ENCODE measurements at regions not wholly inside any gene's neighbourhood (a gene's known extent, or its start where the extent isn't known, plus 50 kb on each side); places are given as distances from the start of the nearest gene placed in this dataset.

- H3K79me2 ChIP-seq (ENCODE audit: insufficient read depth, low read length), result no peaks in the 10 kb centered on the region
- no peaks in the 10 kb centered on the region for H3K4me1 Mint-ChIP-seq (ENCODE audit: low read depth, unreplicated experiment)
- FAIRE-seq, result no peak
- no peak overlapping the region for H2AFZ ChIP-seq (ENCODE audit: low read depth, low read length)
- H3K27ac Mint-ChIP-seq (ENCODE audit: unreplicated experiment), result no peak overlapping the region
- H3K27me3 Mint-ChIP-seq (ENCODE audit: low read depth, unreplicated experiment), result peaks cover 5% of the 10 kb centered on the region
- H3K27ac ChIP-seq (ENCODE audit: low read depth, low read length), result no peak overlapping the region
- H3K9me3 Mint-ChIP-seq (ENCODE audit: unreplicated experiment), result no peaks in the 10 kb centered on the region
- H3K27me3 ChIP-seq (ENCODE audit: insufficient read depth, low read length), result no peaks in the 10 kb centered on the region
- no peak overlapping the region for H3K9ac ChIP-seq (ENCODE audit: low read length)
- no peak for DNase-seq (ENCODE audit: low read depth)
- TF ChIP-seq CTCF (IDR thresholded peaks at IDR 0.05; ENCODE audit: insufficient read depth, low read depth, low read length) (no peak), EZH2 (IDR thresholded peaks at IDR 0.05; ENCODE audit: insufficient read depth, low read length) (no peak)
- no peaks in the 10 kb centered on the region for H3K36me3 ChIP-seq (ENCODE audit: insufficient read depth, low read length)
- H3K4me1 ChIP-seq (ENCODE audit: insufficient read depth, low read length), result no peaks in the 10 kb centered on the region
- no peaks in the 10 kb centered on the region for H3K36me3 Mint-ChIP-seq (ENCODE audit: low read depth, unreplicated experiment)
- H4K20me1 ChIP-seq (ENCODE audit: insufficient read depth, low read length), result no peaks in the 10 kb centered on the region
- no peak overlapping the region for H3K4me3 Mint-ChIP-seq (ENCODE audit: unreplicated experiment)
- no peak overlapping the region for H3K4me2 ChIP-seq (ENCODE audit: low read length)
- no peaks in the 10 kb centered on the region for H3K9me3 ChIP-seq (ENCODE audit: insufficient read depth, low read depth, low read length)
- no peak overlapping the region for H3K4me3 ChIP-seq (ENCODE audit: insufficient read depth, low read depth, low read length)
These were observed 329.5 kb downstream of the ICE1 start for GRCh38 chr5:5751987-5752386.

- TF ChIP-seq EZH2 (IDR thresholded peaks at IDR 0.05; ENCODE audit: insufficient read depth, low read length), result no peak
- TF ChIP-seq CTCF (IDR thresholded peaks at IDR 0.05; ENCODE audit: insufficient read depth, low read depth, low read length), result no peak
- Mint-ChIP-seq H3K4me3 (ENCODE audit: unreplicated experiment) (no peak overlapping the region), H3K36me3 (ENCODE audit: low read depth, unreplicated experiment) (no peaks in the 10 kb centered on the region), H3K4me1 (ENCODE audit: low read depth, unreplicated experiment) (no peaks in the 10 kb centered on the region), H3K9me3 (ENCODE audit: unreplicated experiment) (no peaks in the 10 kb centered on the region), H3K27me3 (ENCODE audit: low read depth, unreplicated experiment) (peaks cover 5% of the 10 kb centered on the region), H3K27ac (ENCODE audit: unreplicated experiment) (no peak overlapping the region)
- Histone ChIP-seq H3K4me3 (ENCODE audit: insufficient read depth, low read depth, low read length) (no peak overlapping the region), H3K27ac (ENCODE audit: low read depth, low read length) (no peak overlapping the region), H3K9me3 (ENCODE audit: insufficient read depth, low read depth, low read length) (no peaks in the 10 kb centered on the region), H3K27me3 (ENCODE audit: insufficient read depth, low read length) (no peaks in the 10 kb centered on the region), H3K79me2 (ENCODE audit: insufficient read depth, low read length) (no peaks in the 10 kb centered on the region), H3K36me3 (ENCODE audit: insufficient read depth, low read length) (no peaks in the 10 kb centered on the region), H4K20me1 (ENCODE audit: insufficient read depth, low read length) (no peaks in the 10 kb centered on the region), H3K4me1 (ENCODE audit: insufficient read depth, low read length) (no peaks in the 10 kb centered on the region), H2AFZ (ENCODE audit: low read depth, low read length) (no peak overlapping the region), H3K4me2 (ENCODE audit: low read length) (no peak overlapping the region), H3K9ac (ENCODE audit: low read length) (no peak overlapping the region)
- no peak for FAIRE-seq
- no peak for DNase-seq (ENCODE audit: low read depth)
These were observed 329.0 kb downstream of the ICE1 start for GRCh38 chr5:5751498-5751897.

GRCh38 chr5:5741418-5741817 lies 318.9 kb downstream of the ICE1 start:
- Histone ChIP-seq H3K27ac (ENCODE audit: low read depth, low read length) (no peak overlapping the region), H3K9ac (ENCODE audit: low read length) (no peak overlapping the region), H3K4me1 (ENCODE audit: insufficient read depth, low read length) (no peaks in the 10 kb centered on the region), H3K9me3 (ENCODE audit: insufficient read depth, low read depth, low read length) (no peaks in the 10 kb centered on the region), H2AFZ (ENCODE audit: low read depth, low read length) (no peak overlapping the region), H3K79me2 (ENCODE audit: insufficient read depth, low read length) (no peaks in the 10 kb centered on the region), H3K36me3 (ENCODE audit: insufficient read depth, low read length) (no peaks in the 10 kb centered on the region), H3K4me2 (ENCODE audit: low read length) (no peak overlapping the region), H3K27me3 (ENCODE audit: insufficient read depth, low read length) (no peaks in the 10 kb centered on the region), H3K4me3 (ENCODE audit: insufficient read depth, low read depth, low read length) (no peak overlapping the region), H4K20me1 (ENCODE audit: insufficient read depth, low read length) (no peaks in the 10 kb centered on the region)
- Mint-ChIP-seq H3K9me3 (ENCODE audit: unreplicated experiment) (peaks cover 15% of the 10 kb centered on the region), H3K27me3 (ENCODE audit: low read depth, unreplicated experiment) (no peaks in the 10 kb centered on the region), H3K27ac (ENCODE audit: unreplicated experiment) (no peak overlapping the region), H3K4me3 (ENCODE audit: unreplicated experiment) (no peak overlapping the region), H3K36me3 (ENCODE audit: low read depth, unreplicated experiment) (peaks cover 3% of the 10 kb centered on the region), H3K4me1 (ENCODE audit: low read depth, unreplicated experiment) (no peaks in the 10 kb centered on the region)
- FAIRE-seq (no peak), DNase-seq (ENCODE audit: low read depth) (no peak)
- no peak for TF ChIP-seq CTCF (IDR thresholded peaks at IDR 0.05; ENCODE audit: insufficient read depth, low read depth, low read length)
- no peak for TF ChIP-seq EZH2 (IDR thresholded peaks at IDR 0.05; ENCODE audit: insufficient read depth, low read length)
